Ectodermal cell (in vitro differentiated cells): ENCODE measurements at regions not wholly inside any gene's neighbourhood (a gene's known extent, or its start where the extent isn't known, plus 50 kb on each side); places are given as distances from the start of the nearest gene placed in this dataset.

Source experiments
- H3K27ac ChIP-seq: 2 replicates; pipeline ENCODE4 v1.7.0; 2013; ENCODE audit warnings: mild to moderate bottlenecking, low read depth, low read length; ENCODE audit not compliant: insufficient read depth, poor library complexity, severe bottlenecking
- H3K27me3 ChIP-seq: 2 replicates; pipeline ENCODE4 v1.7.0; 2013; ENCODE audit warnings: mild to moderate bottlenecking, low read length; ENCODE audit not compliant: insufficient read depth, control insufficient read depth, poor library complexity, severe bottlenecking
- H3K36me3 ChIP-seq: one replicate; pipeline ENCODE4 v1.7.0; 2013; ENCODE audit warnings: low read length; ENCODE audit not compliant: control insufficient read depth, insufficient read depth
- H3K4me1 ChIP-seq: one replicate; pipeline ENCODE4 v1.7.0; 2013; ENCODE audit warnings: low read length; ENCODE audit not compliant: control insufficient read depth, insufficient read depth
- H3K4me3 ChIP-seq: 2 replicates; pipeline ENCODE4 v1.7.0; 2013; ENCODE audit warnings: low read depth, low read length, control low read depth; ENCODE audit not compliant: insufficient read depth
- H3K9me3 ChIP-seq: 2 replicates; pipeline ENCODE4 v1.7.0; 2013; ENCODE audit warnings: mild to moderate bottlenecking, low read length, moderate library complexity; ENCODE audit not compliant: control insufficient read depth
- WGBS, 2 experiments: methylation state at CpG; one replicate each; pipeline ENCODE4 v1.1.7; 2013; ENCODE audit warnings: missing lambda C conversion rate in 2 of 2; 5-methylcytosine and 5-hydroxymethylcytosine counted together

DNA sequence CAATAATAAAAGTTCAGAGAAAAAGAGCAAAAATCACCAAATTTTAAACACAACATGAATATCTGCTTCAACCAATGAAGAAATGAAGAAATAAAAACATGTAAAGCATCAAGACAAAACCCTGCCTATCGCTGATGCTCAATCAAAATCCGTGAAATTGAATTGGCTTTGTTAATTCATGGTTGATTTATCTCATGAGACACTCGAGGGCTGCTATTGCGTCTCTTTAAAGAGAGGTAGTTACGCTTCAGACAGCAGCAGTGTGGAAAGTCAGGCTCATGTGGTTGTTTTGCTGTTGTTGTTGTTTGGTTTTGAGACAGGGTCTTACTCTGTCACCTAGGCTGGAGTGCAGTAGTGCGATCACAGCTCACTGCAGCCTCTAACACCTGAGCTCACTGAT lies 65.5 kb upstream of the RGS7 start:
- Histone ChIP-seq H3K36me3 (no peaks in the 10 kb centered on the region), H3K4me1 (no peaks in the 10 kb centered on the region), H3K27ac (no peak overlapping the region), H3K4me3 (no peak overlapping the region), H3K9me3 (no peaks in the 10 kb centered on the region), H3K27me3 (peaks cover 31% of the 10 kb centered on the region)
- 87 to 92% methylated on average over 6 of the region's 6 CpGs for WGBS, 2 experiments

DNA sequence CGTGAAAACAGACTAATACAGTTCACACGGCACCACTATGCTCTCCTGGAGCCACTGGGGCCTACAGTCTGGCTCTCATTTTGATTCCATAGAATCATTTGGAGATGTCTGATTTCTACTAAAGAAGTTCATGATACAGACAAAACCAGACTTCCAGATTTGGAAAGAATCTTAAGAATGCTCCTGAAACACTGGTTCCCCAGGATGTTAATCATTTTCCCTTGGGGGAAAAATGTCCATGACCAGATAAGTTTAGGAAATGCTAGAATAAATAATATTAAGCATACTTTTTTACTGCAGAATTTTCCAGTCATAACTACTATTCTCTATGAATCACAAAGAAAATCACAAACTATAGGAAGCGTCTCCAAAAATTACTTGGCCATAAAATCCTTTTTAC lies 63.0 kb upstream of the RGS7 start:
- Histone ChIP-seq H3K27me3 (peaks cover 30% of the 10 kb centered on the region), H3K4me3 (no peak overlapping the region), H3K4me1 (no peaks in the 10 kb centered on the region)

GRCh38 chr1:241417258-241417657 lies 60.3 kb upstream of the RGS7 start:
- Histone ChIP-seq H3K4me3 (no peak overlapping the region), H3K27me3 (peaks cover 2% of the 10 kb centered on the region), H3K27ac (no peak overlapping the region), H3K4me1 (no peaks in the 10 kb centered on the region), H3K9me3 (no peaks in the 10 kb centered on the region), H3K36me3 (no peaks in the 10 kb centered on the region)
- WGBS, 2 experiments: 86 to 92% methylated on average over 1 of the region's 1 CpG

More for the DNA sequence above, 63.0 kb upstream of the RGS7 start:
- Histone ChIP-seq H3K27ac (no peak overlapping the region), H3K36me3 (no peaks in the 10 kb centered on the region), H3K9me3 (no peaks in the 10 kb centered on the region)
- 89 to 90% methylated on average over 2 of the region's 3 CpGs for WGBS, 2 experiments

- H3K36me3 ChIP-seq: no peaks in the 10 kb centered on the region
- no peaks in the 10 kb centered on the region for H3K4me1 ChIP-seq
- H3K27me3 ChIP-seq: no peaks in the 10 kb centered on the region
- 83 to 84% methylated on average over 3 of the region's 3 CpGs for WGBS, 2 experiments
- no peak overlapping the region for H3K27ac ChIP-seq
- no peaks in the 10 kb centered on the region for H3K9me3 ChIP-seq
- H3K4me3 ChIP-seq: no peak overlapping the region
Measured at GRCh38 chr1:241413974-241414373, 57.0 kb upstream of the RGS7 start.

- 93 to 95% methylated on average over 2 of the region's 2 CpGs for WGBS, 2 experiments
- Histone ChIP-seq H3K36me3 (no peaks in the 10 kb centered on the region), H3K4me3 (no peak overlapping the region), H3K4me1 (no peaks in the 10 kb centered on the region), H3K9me3 (no peaks in the 10 kb centered on the region), H3K27me3 (no peaks in the 10 kb centered on the region), H3K27ac (no peak overlapping the region)
Measured at GRCh38 chr1:241413386-241413785, 56.4 kb upstream of the RGS7 start.

- WGBS, 2 experiments: 91 to 96% methylated on average over 4 of the region's 4 CpGs
- Histone ChIP-seq H3K9me3 (no peaks in the 10 kb centered on the region), H3K27me3 (no peaks in the 10 kb centered on the region), H3K4me1 (no peaks in the 10 kb centered on the region), H3K27ac (no peak overlapping the region), H3K36me3 (no peaks in the 10 kb centered on the region), H3K4me3 (no peak overlapping the region)
Measured at GRCh38 chr1:241412646-241413045, 55.6 kb upstream of the RGS7 start.

DNA sequence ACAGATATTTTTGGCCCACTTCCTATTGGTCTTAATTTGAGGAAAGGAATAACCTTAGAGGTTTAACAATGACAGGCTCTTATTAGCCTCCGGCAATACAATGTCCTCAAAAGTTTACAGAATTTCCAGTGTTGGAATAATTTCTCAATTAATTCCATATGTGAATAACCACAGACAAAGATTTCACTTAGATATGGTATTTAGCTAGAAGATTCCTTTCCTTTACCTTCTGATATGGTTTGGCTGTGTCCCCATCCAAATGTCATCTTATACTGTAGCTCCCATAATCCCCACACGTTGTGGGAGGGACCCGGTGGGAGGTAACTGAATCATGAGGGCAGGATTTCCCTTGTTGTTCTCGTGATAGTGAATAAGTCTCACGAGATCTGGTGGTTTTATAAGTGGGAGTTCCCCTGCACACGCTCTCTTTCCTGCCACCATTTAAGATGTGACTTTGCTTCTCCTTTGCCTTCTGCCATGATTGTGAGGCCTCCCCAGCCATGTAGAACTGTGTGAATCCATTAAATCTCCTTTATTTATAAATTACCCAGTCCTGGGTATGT lies 54.9 kb upstream of the RGS7 start:
- no peaks in the 10 kb centered on the region for H3K27me3 ChIP-seq
- H3K36me3 ChIP-seq: no peaks in the 10 kb centered on the region
- H3K9me3 ChIP-seq: no peaks in the 10 kb centered on the region
- no peak overlapping the region for H3K27ac ChIP-seq
- 91 to 94% methylated on average over 5 to 6 of the region's 6 CpGs for WGBS, 2 experiments
- no peak overlapping the region for H3K4me3 ChIP-seq
- H3K4me1 ChIP-seq: no peaks in the 10 kb centered on the region

GRCh38 chr1:241411056-241411775 lies 54.2 kb upstream of the RGS7 start:
- Histone ChIP-seq H3K4me3 (no peak overlapping the region), H3K36me3 (no peaks in the 10 kb centered on the region), H3K27ac (no peak overlapping the region), H3K4me1 (no peaks in the 10 kb centered on the region), H3K27me3 (no peaks in the 10 kb centered on the region), H3K9me3 (no peaks in the 10 kb centered on the region)
- WGBS, 2 experiments: 86 to 90% methylated on average over 7 of the region's 7 CpGs

DNA sequence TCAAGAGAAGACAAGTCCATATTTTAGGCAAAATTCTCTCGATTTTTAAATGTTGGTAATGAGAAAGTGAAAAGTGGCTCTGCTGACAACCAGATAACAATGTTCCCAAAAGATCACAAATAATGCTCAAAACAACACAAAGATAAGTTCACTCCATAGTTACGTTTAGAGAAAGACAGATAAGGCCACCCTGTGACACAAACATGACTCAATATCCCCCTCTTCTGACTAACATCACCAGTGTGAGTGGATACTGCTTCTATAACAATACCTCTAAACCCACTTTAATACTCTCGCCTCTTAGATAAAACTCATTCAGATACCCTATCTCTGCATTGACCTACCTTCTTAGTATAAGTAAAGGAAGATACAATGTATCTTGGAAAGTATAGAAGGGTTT lies 51.2 kb upstream of the RGS7 start:
- WGBS, 2 experiments: 78 to 85% methylated on average over 2 to 3 of the region's 3 CpGs
- Histone ChIP-seq H3K4me1 (no peaks in the 10 kb centered on the region), H3K9me3 (no peaks in the 10 kb centered on the region), H3K27me3 (no peaks in the 10 kb centered on the region), H3K4me3 (no peak overlapping the region), H3K27ac (no peak overlapping the region), H3K36me3 (no peaks in the 10 kb centered on the region)
